Astrocyte (in vitro differentiated cells and primary cell): ENCODE measurements at regions not wholly inside any gene's neighbourhood (a gene's known extent, or its start where the extent isn't known, plus 50 kb on each side); places are given as distances from the start of the nearest gene placed in this dataset.

ENCODE experiments used
- DNase-seq: peaks from one replicate; pipeline ENCODE4 v3.0.0-alpha.2; 2010; ENCODE audit warnings: low read depth
- FAIRE-seq: peaks from 2 replicates; lab custom pipeline; 2011; peaks lifted over from hg19 to GRCh38; lab: Jason Lieb, UNC
- H2AFZ ChIP-seq: 2 replicates; pipeline ENCODE4 v1.6.0; 2012; ENCODE audit warnings: low read depth, low read length, inconsistent platforms
- H3K27ac ChIP-seq: 2 replicates; pipeline ENCODE4 v1.5.1; 2011; ENCODE audit warnings: low read depth, low read length, inconsistent platforms
- H3K27me3 ChIP-seq: 2 replicates; pipeline ENCODE4 v1.6.0; 2011; ENCODE audit warnings: low read length, inconsistent platforms; ENCODE audit not compliant: insufficient read depth
- H3K36me3 ChIP-seq: 2 replicates; pipeline ENCODE4 v1.5.1; 2011; ENCODE audit warnings: low read length, inconsistent platforms; ENCODE audit not compliant: insufficient read depth
- H3K4me1 ChIP-seq: 2 replicates; pipeline ENCODE4 v1.5.1; 2011; ENCODE audit warnings: low read length, inconsistent platforms; ENCODE audit not compliant: insufficient read depth
- H3K4me2 ChIP-seq: 2 replicates; pipeline ENCODE4 v1.6.0; 2012; ENCODE audit warnings: low read length, inconsistent platforms
- H3K4me3 ChIP-seq: 2 replicates; pipeline ENCODE4 v1.5.1; 2011; ENCODE audit warnings: low read depth, mild to moderate bottlenecking, low read length, inconsistent platforms; ENCODE audit not compliant: insufficient read depth
- H3K79me2 ChIP-seq: 2 replicates; pipeline ENCODE4 v1.6.0; 2012; ENCODE audit warnings: mild to moderate bottlenecking, low read length, inconsistent platforms; ENCODE audit not compliant: insufficient read depth
- H3K9ac ChIP-seq: 2 replicates; pipeline ENCODE4 v1.6.0; 2012; ENCODE audit warnings: mild to moderate bottlenecking, low read length, inconsistent platforms
- H3K9me3 ChIP-seq: 2 replicates; pipeline ENCODE4 v1.5.1; 2012; ENCODE audit warnings: low read depth, mild to moderate bottlenecking, low read length, inconsistent platforms; ENCODE audit not compliant: insufficient read depth
- H4K20me1 ChIP-seq: 2 replicates; pipeline ENCODE4 v1.6.0; 2012; ENCODE audit warnings: low read length, inconsistent platforms; ENCODE audit not compliant: insufficient read depth
- H3K27ac Mint-ChIP-seq: one replicate; pipeline ENCODE4 v1.8.0; 2021; ENCODE audit warnings: mild to moderate bottlenecking, mixed read lengths; ENCODE audit not compliant: unreplicated experiment
- H3K27me3 Mint-ChIP-seq: one replicate; pipeline ENCODE4 v1.8.0; 2021; ENCODE audit warnings: low read depth, mixed read lengths; ENCODE audit not compliant: unreplicated experiment
- H3K36me3 Mint-ChIP-seq: one replicate; pipeline ENCODE4 v1.8.0; 2021; ENCODE audit warnings: low read depth, mixed read lengths; ENCODE audit not compliant: unreplicated experiment
- H3K4me1 Mint-ChIP-seq: one replicate; pipeline ENCODE4 v1.8.0; 2021; ENCODE audit warnings: low read depth, mixed read lengths; ENCODE audit not compliant: unreplicated experiment
- H3K4me3 Mint-ChIP-seq: one replicate; pipeline ENCODE4 v1.8.0; 2021; ENCODE audit warnings: mild to moderate bottlenecking, moderate library complexity, mixed read lengths; ENCODE audit not compliant: unreplicated experiment
- H3K9me3 Mint-ChIP-seq: one replicate; pipeline ENCODE4 v1.8.0; 2021; ENCODE audit warnings: mild to moderate bottlenecking, mixed read lengths; ENCODE audit not compliant: unreplicated experiment
- CTCF ChIP-seq: IDR thresholded peaks from 2 replicates; pipeline ENCODE4 v1.5.1; 2011; ENCODE audit warnings: low read depth, mild to moderate bottlenecking, inconsistent platforms, low read length, moderate library complexity; ENCODE audit not compliant: insufficient read depth
- EZH2 ChIP-seq: IDR thresholded peaks from 2 replicates; pipeline ENCODE4 v1.6.1; 2012; ENCODE audit warnings: mild to moderate bottlenecking, low read length, inconsistent platforms; ENCODE audit not compliant: insufficient read depth

- Histone ChIP-seq H3K4me1 (peaks cover 10% of the 10 kb centered on the region), H3K9me3 (no peaks in the 10 kb centered on the region), H3K79me2 (no peaks in the 10 kb centered on the region), H3K27me3 (no peaks in the 10 kb centered on the region), H3K36me3 (no peaks in the 10 kb centered on the region), H3K4me2 (no peak overlapping the region), H2AFZ (no peak overlapping the region), H3K27ac (no peak overlapping the region), H4K20me1 (no peaks in the 10 kb centered on the region), H3K4me3 (no peak overlapping the region), H3K9ac (no peak overlapping the region)
- peak; percentile 22 for DNase-seq
- Mint-ChIP-seq H3K4me3 (no peak overlapping the region), H3K27ac (peak overlapping the region; percentile 48), H3K4me1 (peaks cover 22% of the 10 kb centered on the region), H3K36me3 (no peaks in the 10 kb centered on the region), H3K27me3 (no peaks in the 10 kb centered on the region), H3K9me3 (no peaks in the 10 kb centered on the region)
- no peak for FAIRE-seq
- TF ChIP-seq EZH2 (no peak), CTCF (no peak)
Observed at GRCh38 chr18:28768791-28769768, 592.1 kb upstream of the CDH2 start.

GRCh38 chr18:28767727-28768211 lies 590.8 kb upstream of the CDH2 start:
- no peak for FAIRE-seq
- Histone ChIP-seq H3K9ac (no peak overlapping the region), H2AFZ (no peak overlapping the region), H3K4me1 (peaks cover 10% of the 10 kb centered on the region), H3K9me3 (no peaks in the 10 kb centered on the region), H3K27ac (no peak overlapping the region), H3K27me3 (no peaks in the 10 kb centered on the region), H3K4me2 (peak overlapping the region; percentile 26), H3K79me2 (no peaks in the 10 kb centered on the region), H3K4me3 (no peak overlapping the region), H4K20me1 (no peaks in the 10 kb centered on the region), H3K36me3 (no peaks in the 10 kb centered on the region)
- no peaks in the 10 kb centered on the region for H3K9me3 Mint-ChIP-seq
- peak overlapping the region; percentile 44 for H3K27ac Mint-ChIP-seq
- DNase-seq: peak; percentile 87
- no peak for TF ChIP-seq EZH2
- TF ChIP-seq CTCF: no peak
- H3K36me3 Mint-ChIP-seq: no peaks in the 10 kb centered on the region
- H3K27me3 Mint-ChIP-seq: no peaks in the 10 kb centered on the region
- H3K4me1 Mint-ChIP-seq: peaks cover 22% of the 10 kb centered on the region
- H3K4me3 Mint-ChIP-seq: no peak overlapping the region
